ENCODE measurements at regions not wholly inside any gene's neighbourhood (a gene's known extent, or its start where the extent isn't known, plus 50 kb on each side); places are given as distances from the start of the nearest gene placed in this dataset.

GRCh38 chr11:83403691-83404389 is 117.7 kb upstream of the CCDC90B start:
- TF ChIP-seq ZBTB17 (tag by site-specific recombination; IDR thresholded peaks at IDR 0.05): no peak
- no peak for TF ChIP-seq ZFHX2 (tag by site-specific recombination; conservative IDR thresholded peaks at IDR 0.05)
- TF ChIP-seq ZSCAN4 (tag by site-specific recombination; IDR thresholded peaks at IDR 0.05): peak; percentile 1; the same call in 1 of the 2 replicates
- Histone ChIP-seq H3K9me3 (ENCODE audit: control insufficient read depth, insufficient read depth, low read depth, low read length) (no peaks in the 10 kb centered on the region), H3K36me3 (ENCODE audit: control insufficient read depth in 2 of 2, insufficient read depth in 1 of 2, low read length in 2 of 2) (no peaks in the 10 kb centered on the region), H3K4me3 (ENCODE audit: low read depth, low read length) (no peak overlapping the region), H3K4me1 (ENCODE audit: control insufficient read depth, insufficient read depth, low read length) (no peaks in the 10 kb centered on the region), H3K27ac (ENCODE audit: extremely low read depth, low read depth, low read length) (no peak overlapping the region)
- ChIA-PET POLR2A (no interaction called here), CTCF (no interaction called here)

- Histone ChIP-seq H3K36me3 (ENCODE audit: control insufficient read depth in 2 of 2, insufficient read depth in 1 of 2, low read length in 2 of 2) (no peaks in the 10 kb centered on the region), H3K9me3 (ENCODE audit: control insufficient read depth, insufficient read depth, low read depth, low read length) (no peaks in the 10 kb centered on the region), H3K27ac (ENCODE audit: extremely low read depth, low read depth, low read length) (no peak overlapping the region), H3K4me1 (ENCODE audit: control insufficient read depth, insufficient read depth, low read length) (no peaks in the 10 kb centered on the region), H3K4me3 (ENCODE audit: low read depth, low read length) (no peak overlapping the region)
- TF ChIP-seq CTCF (tag by site-specific recombination; IDR thresholded peaks at IDR 0.05): no peak
- no peak for TF ChIP-seq ZNF639 (tag by site-specific recombination; IDR thresholded peaks at IDR 0.05)
- no peak for TF ChIP-seq PRDM1 (tag by site-specific recombination; IDR thresholded peaks at IDR 0.05)
- no peak for TF ChIP-seq ZBTB11 (tag by site-specific recombination; conservative IDR thresholded peaks at IDR 0.05; ENCODE audit: low read depth)
- no peak for TF ChIP-seq SP3 (tag by site-specific recombination; IDR thresholded peaks at IDR 0.05)
- no peak for TF ChIP-seq AEBP2 (tag by site-specific recombination; IDR thresholded peaks at IDR 0.05; ENCODE audit: borderline replicate concordance)
- TF ChIP-seq ZBTB21 (tag by site-specific recombination; IDR thresholded peaks at IDR 0.05): no peak
- no peak for TF ChIP-seq ZBTB48 (tag by site-specific recombination; IDR thresholded peaks at IDR 0.05)
- ChIA-PET POLR2A (no interaction called here), CTCF (no interaction called here)
Observed at GRCh38 chr11:83401506-83402225, 115.5 kb upstream of the CCDC90B start.
